A172 (cell line): ENCODE measurements at regions not wholly inside any gene's neighbourhood (a gene's known extent, or its start where the extent isn't known, plus 50 kb on each side); places are given as distances from the start of the nearest gene placed in this dataset.

ENCODE experiments used
- DNase-seq: peaks from one replicate; pipeline ENCODE4 v3.0.0-alpha.2; 2015; ENCODE audit warnings: low spot score

GRCh38 chr1:30058970-30059369 is 664.4 kb downstream of the MATN1 start:
- DNase-seq: peak; percentile 80

- no peak for DNase-seq
Measured at GRCh38 chr1:30054126-30054525, 669.3 kb downstream of the MATN1 start.

GRCh38 chr1:30052178-30052577 is 671.2 kb downstream of the MATN1 start:
- no peak for DNase-seq

GRCh38 chr1:30051777-30052176 is 671.6 kb downstream of the MATN1 start:
- no peak for DNase-seq

- DNase-seq: no peak
Measured at GRCh38 chr1:30049748-30050296, 673.6 kb downstream of the MATN1 start.

GRCh38 chr1:30048905-30049304 is 674.5 kb downstream of the MATN1 start:
- no peak for DNase-seq

- no peak for DNase-seq
Measured at GRCh38 chr1:30047576-30047975, 675.8 kb downstream of the MATN1 start.

GRCh38 chr1:30046751-30047150 is 676.6 kb downstream of the MATN1 start:
- no peak for DNase-seq

GRCh38 chr1:30045304-30046090 is 677.9 kb downstream of the MATN1 start:
- no peak for DNase-seq

- DNase-seq: no peak
Measured at GRCh38 chr1:30044656-30045144, 678.7 kb downstream of the MATN1 start.

- no peak for DNase-seq
Measured at GRCh38 chr1:30043731-30044408, 679.5 kb downstream of the MATN1 start.

- no peak for DNase-seq
Measured at GRCh38 chr1:30043256-30043655, 680.1 kb downstream of the MATN1 start.

GRCh38 chr1:30042438-30043147 is 680.8 kb downstream of the MATN1 start:
- DNase-seq: no peak

- no peak for DNase-seq
Measured at GRCh38 chr1:30041741-30042437, 681.5 kb downstream of the MATN1 start.

GRCh38 chr1:30040081-30041019 is 683.0 kb downstream of the MATN1 start:
- DNase-seq: no peak

- DNase-seq: no peak
Measured at GRCh38 chr1:30039354-30040080, 683.9 kb downstream of the MATN1 start.

- DNase-seq: no peak
Measured at GRCh38 chr1:30038134-30039025, 685.0 kb downstream of the MATN1 start.

- DNase-seq: no peak
Measured at GRCh38 chr1:30037251-30038118, 685.9 kb downstream of the MATN1 start.
